Mucosa of rectum (tissue), 2 donors: ENCODE measurements at regions not wholly inside any gene's neighbourhood (a gene's known extent, or its start where the extent isn't known, plus 50 kb on each side); places are given as distances from the start of the nearest gene placed in this dataset.

ENCODE experiments used
- H3K27ac ChIP-seq, 2 donors: one replicate each; pipeline ENCODE4 v1.7.0; 2013; ENCODE audit warnings: inconsistent platforms in 2 of 2, low read depth in 2 of 2, low read length in 2 of 2
- H3K27me3 ChIP-seq, 2 donors: one replicate each; pipeline ENCODE4 v1.7.0; 2013; ENCODE audit warnings: low read length in 2 of 2; ENCODE audit not compliant: control insufficient read depth in 2 of 2, insufficient read depth in 2 of 2
- H3K36me3 ChIP-seq, 2 donors: one replicate each; pipeline ENCODE4 v1.7.0; 2013; ENCODE audit warnings: low read length in 2 of 2; ENCODE audit not compliant: control insufficient read depth in 2 of 2, insufficient read depth in 2 of 2
- H3K4me1 ChIP-seq, 2 donors: one replicate each; pipeline ENCODE4 v1.7.0; 2013; ENCODE audit warnings: low read length in 2 of 2, mild to moderate bottlenecking in 1 of 2; ENCODE audit not compliant: control insufficient read depth in 2 of 2, insufficient read depth in 2 of 2
- H3K4me3 ChIP-seq, 2 donors: one replicate each; pipeline ENCODE4 v1.7.0; 2013; ENCODE audit warnings: low read length in 2 of 2
- H3K9ac ChIP-seq, 2 donors: one replicate each; pipeline ENCODE4 v1.7.0; 2013; ENCODE audit warnings: low read length in 2 of 2, low read depth in 1 of 2, mild to moderate bottlenecking in 1 of 2
- H3K9me3 ChIP-seq, 2 donors: one replicate each; pipeline ENCODE4 v1.7.0; 2013; ENCODE audit warnings: low read length in 2 of 2; ENCODE audit not compliant: control insufficient read depth in 2 of 2
- donor health status: healthy.
- donor health status: Normal muscosa, but diverticular disease.

- no peaks in the 10 kb centered on the region for H3K9me3 ChIP-seq
- H3K4me3 ChIP-seq, result no peak overlapping the region
- H3K27ac ChIP-seq, result no peak overlapping the region
- no peaks in the 10 kb centered on the region for H3K27me3 ChIP-seq
- no peaks in the 10 kb centered on the region for H3K4me1 ChIP-seq
- no peaks in the 10 kb centered on the region for H3K36me3 ChIP-seq
- H3K9ac ChIP-seq, result no peak overlapping the region
Measured at GRCh38 chr10:128814782-128815181, 652.3 kb upstream of the MGMT start.

- no peak overlapping the region for H3K4me3 ChIP-seq
Measured at GRCh38 chr10:128816726-128817125, 650.3 kb upstream of the MGMT start.

GRCh38 chr10:128817636-128818035, 649.4 kb upstream of the MGMT start:
- H3K9ac ChIP-seq, result no peak overlapping the region
- no peaks in the 10 kb centered on the region for H3K36me3 ChIP-seq
- no peaks in the 10 kb centered on the region for H3K4me1 ChIP-seq
- no peak overlapping the region for H3K4me3 ChIP-seq
- H3K9me3 ChIP-seq, result no peaks in the 10 kb centered on the region
- no peaks in the 10 kb centered on the region for H3K27me3 ChIP-seq
- H3K27ac ChIP-seq, result no peak overlapping the region

More at GRCh38 chr10:128816726-128817125, 650.3 kb upstream of the MGMT start:
- no peaks in the 10 kb centered on the region for H3K27me3 ChIP-seq
- H3K9ac ChIP-seq, result no peak overlapping the region
- no peak overlapping the region for H3K27ac ChIP-seq
- H3K36me3 ChIP-seq, result no peaks in the 10 kb centered on the region
- no peaks in the 10 kb centered on the region for H3K4me1 ChIP-seq
- H3K9me3 ChIP-seq, result no peaks in the 10 kb centered on the region

- Histone ChIP-seq H3K9ac (no peak overlapping the region), H3K4me3 (no peak overlapping the region), H3K4me1 (no peaks in the 10 kb centered on the region), H3K9me3 (no peaks in the 10 kb centered on the region), H3K27me3 (no peaks in the 10 kb centered on the region), H3K36me3 (no peaks in the 10 kb centered on the region), H3K27ac (no peak overlapping the region)
Measured at GRCh38 chr10:128820663-128821062, 646.4 kb upstream of the MGMT start.

- H3K36me3 ChIP-seq, result no peaks in the 10 kb centered on the region
- no peak overlapping the region for H3K9ac ChIP-seq
- no peak overlapping the region for H3K27ac ChIP-seq
- no peak overlapping the region for H3K4me3 ChIP-seq
- no peaks in the 10 kb centered on the region for H3K9me3 ChIP-seq
- no peaks in the 10 kb centered on the region for H3K27me3 ChIP-seq
- H3K4me1 ChIP-seq, result no peaks in the 10 kb centered on the region
Measured at GRCh38 chr10:128823201-128823600, 643.8 kb upstream of the MGMT start.

- peaks cover 0 to 2% of the 10 kb centered on the region in 2 donors for H3K27me3 ChIP-seq
- no peaks in the 10 kb centered on the region for H3K4me1 ChIP-seq
- no peak overlapping the region for H3K9ac ChIP-seq
- H3K27ac ChIP-seq, result no peak overlapping the region
- H3K36me3 ChIP-seq, result no peaks in the 10 kb centered on the region
- H3K4me3 ChIP-seq, result no peak overlapping the region
- no peaks in the 10 kb centered on the region for H3K9me3 ChIP-seq
Measured at GRCh38 chr10:128825626-128826025, 641.4 kb upstream of the MGMT start.

GRCh38 chr10:128833671-128834070, 633.4 kb upstream of the MGMT start:
- Histone ChIP-seq H3K4me1 (no peaks in the 10 kb centered on the region), H3K9me3 (no peaks in the 10 kb centered on the region), H3K27me3 (peaks cover 0 to 2% of the 10 kb centered on the region in 2 donors), H3K9ac (no peak overlapping the region), H3K4me3 (no peak overlapping the region), H3K36me3 (no peaks in the 10 kb centered on the region), H3K27ac (no peak overlapping the region)

- Histone ChIP-seq H3K9me3 (no peaks in the 10 kb centered on the region), H3K36me3 (no peaks in the 10 kb centered on the region), H3K4me3 (no peak overlapping the region), H3K27me3 (no peaks in the 10 kb centered on the region), H3K9ac (no peak overlapping the region), H3K27ac (no peak overlapping the region), H3K4me1 (no peaks in the 10 kb centered on the region)
Measured at GRCh38 chr10:128835361-128835760, 631.7 kb upstream of the MGMT start.

GRCh38 chr10:128837478-128837877, 629.6 kb upstream of the MGMT start:
- no peak overlapping the region for H3K9ac ChIP-seq
- H3K36me3 ChIP-seq, result no peaks in the 10 kb centered on the region
- no peak overlapping the region for H3K27ac ChIP-seq
- no peaks in the 10 kb centered on the region for H3K4me1 ChIP-seq
- no peak overlapping the region for H3K4me3 ChIP-seq
- H3K9me3 ChIP-seq, result no peaks in the 10 kb centered on the region
- no peaks in the 10 kb centered on the region for H3K27me3 ChIP-seq

- no peak overlapping the region for H3K27ac ChIP-seq
- H3K27me3 ChIP-seq, result no peaks in the 10 kb centered on the region
- H3K4me3 ChIP-seq, result no peak overlapping the region
- no peaks in the 10 kb centered on the region for H3K4me1 ChIP-seq
- no peaks in the 10 kb centered on the region for H3K9me3 ChIP-seq
- H3K9ac ChIP-seq, result no peak overlapping the region
- H3K36me3 ChIP-seq, result no peaks in the 10 kb centered on the region
Measured at GRCh38 chr10:128839134-128839533, 627.9 kb upstream of the MGMT start.

- Histone ChIP-seq H3K4me3 (no peak overlapping the region), H3K9ac (no peak overlapping the region), H3K4me1 (no peaks in the 10 kb centered on the region), H3K27ac (no peak overlapping the region), H3K36me3 (no peaks in the 10 kb centered on the region), H3K9me3 (no peaks in the 10 kb centered on the region), H3K27me3 (no peaks in the 10 kb centered on the region)
Measured at GRCh38 chr10:128839701-128840100, 627.3 kb upstream of the MGMT start.
